Left lung (tissue), 4 donors: ENCODE measurements at regions not wholly inside any gene's neighbourhood (a gene's known extent, or its start where the extent isn't known, plus 50 kb on each side); places are given as distances from the start of the nearest gene placed in this dataset.

ENCODE experiments used
- ATAC-seq: fragments of 200-7000 bp; cut with Tn5 transposase; one replicate; pipeline ENCODE4 v1.9.1; 2020; ENCODE audit warnings: moderate library complexity
- DNase-seq, 4 donors: peaks; one replicate each; pipeline ENCODE4 v3.0.0-alpha.2; 2013 to 2020
- H3K27ac ChIP-seq, 2 donors: fragments of 200-600 bp; sonication (generic) in 1 of 2; one replicate each; pipeline versions ENCODE4 v1.5.0 to v1.8.0; 2020 to 2021
- H3K27me3 ChIP-seq, 2 donors: fragments of 200-600 bp; sonication (generic) in 1 of 2; one replicate each; pipeline versions ENCODE4 v1.5.0 to v1.8.0; 2020 to 2021
- H3K36me3 ChIP-seq, 2 donors: fragments of 200-600 bp; sonication (generic) in 1 of 2; one replicate each; pipeline versions ENCODE4 v1.5.0 to v1.8.0; 2020 to 2021
- H3K4me1 ChIP-seq, 2 donors: fragments of 200-600 bp; one replicate each; pipeline ENCODE4 v1.8.0; 2021
- H3K4me3 ChIP-seq, 2 donors: fragments of 200-600 bp; sonication (generic) in 1 of 2; one replicate each; pipeline versions ENCODE4 v1.5.0 to v1.8.0; 2020 to 2021; ENCODE audit warnings: mild to moderate bottlenecking in 1 of 2
- H3K9me3 ChIP-seq, 2 donors: fragments of 200-600 bp; sonication (generic) in 1 of 2; one replicate each; pipeline versions ENCODE4 v1.5.0 to v1.8.0; 2020 to 2021
- intact Hi-C, 2 donors: fragments of 100-400 bp; cut with DNase I; formaldehyde crosslinking; loops; one replicate each; pipeline versions ENCODE4 v1.11.2 to v1.14.2; 2022
- TF ChIP-seq, protein P1 (sequence below), 2 donors: fragments of 200-600 bp; sonication (generic) in 1 of 2; IDR thresholded peaks; one replicate each; pipeline versions ENCODE4 v1.5.0 to v1.8.0; 2021; ENCODE audit warnings: antibody characterized with exemption in 2 of 2
- donor health status: DM: no; HTN: yes; CAD: no.
- donor health status: DM: no; HTN: no; CAD: no.

DNA sequence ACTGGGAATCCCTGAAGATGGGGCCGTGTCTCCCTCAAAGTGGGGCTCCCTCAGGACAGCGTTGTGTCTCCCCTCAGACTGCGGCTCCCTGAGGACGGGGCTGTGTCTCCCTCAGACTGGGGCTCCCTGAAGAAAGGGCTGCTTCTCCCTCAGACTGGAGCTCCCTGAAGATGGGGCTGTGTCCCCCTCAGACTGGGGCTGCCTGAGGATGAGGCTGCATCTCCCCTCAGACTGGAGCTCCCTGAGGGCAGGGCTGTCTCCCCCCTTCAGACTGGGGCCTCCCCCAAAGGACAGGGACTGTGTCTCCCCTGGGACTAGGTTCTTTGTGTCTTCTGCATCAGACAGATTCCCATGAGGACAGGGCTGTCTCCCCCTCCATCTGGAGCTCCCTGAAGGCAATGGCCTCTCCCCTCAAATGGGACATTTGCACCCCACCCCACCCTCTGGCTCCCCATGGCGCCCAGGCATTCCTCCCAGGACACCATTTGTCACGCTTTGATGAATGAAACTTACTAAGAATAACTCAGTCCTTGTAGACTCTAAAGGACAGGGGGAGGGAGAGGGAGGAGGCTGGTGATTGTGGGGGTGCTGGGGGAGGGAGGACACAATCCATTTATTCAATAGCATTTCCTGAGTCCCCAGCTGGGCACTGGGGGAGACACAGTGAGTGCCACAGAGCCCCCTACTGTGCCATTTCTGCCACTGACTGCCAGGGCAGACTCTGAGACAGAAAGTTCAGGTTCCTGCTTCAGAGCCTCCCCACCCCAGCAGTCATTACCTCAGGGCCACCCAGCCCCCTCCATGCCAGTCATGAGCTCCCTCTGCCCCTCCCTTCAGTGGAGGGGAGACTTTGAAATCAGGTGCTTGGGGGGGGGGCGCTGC lies 122.4 kb downstream of the MRPL14 start:
- Histone ChIP-seq H3K4me3 (no peak overlapping the region), H3K27ac (no peak overlapping the region), H3K4me1 (peaks cover 0 to 25% of the 10 kb centered on the region in 2 donors), H3K27me3 (peaks cover 8 to 93% of the 10 kb centered on the region in 2 donors), H3K36me3 (no peaks in the 10 kb centered on the region), H3K9me3 (no peaks in the 10 kb centered on the region)
- intact Hi-C loops: no loop called here
- TF ChIP-seq, protein P1, sequence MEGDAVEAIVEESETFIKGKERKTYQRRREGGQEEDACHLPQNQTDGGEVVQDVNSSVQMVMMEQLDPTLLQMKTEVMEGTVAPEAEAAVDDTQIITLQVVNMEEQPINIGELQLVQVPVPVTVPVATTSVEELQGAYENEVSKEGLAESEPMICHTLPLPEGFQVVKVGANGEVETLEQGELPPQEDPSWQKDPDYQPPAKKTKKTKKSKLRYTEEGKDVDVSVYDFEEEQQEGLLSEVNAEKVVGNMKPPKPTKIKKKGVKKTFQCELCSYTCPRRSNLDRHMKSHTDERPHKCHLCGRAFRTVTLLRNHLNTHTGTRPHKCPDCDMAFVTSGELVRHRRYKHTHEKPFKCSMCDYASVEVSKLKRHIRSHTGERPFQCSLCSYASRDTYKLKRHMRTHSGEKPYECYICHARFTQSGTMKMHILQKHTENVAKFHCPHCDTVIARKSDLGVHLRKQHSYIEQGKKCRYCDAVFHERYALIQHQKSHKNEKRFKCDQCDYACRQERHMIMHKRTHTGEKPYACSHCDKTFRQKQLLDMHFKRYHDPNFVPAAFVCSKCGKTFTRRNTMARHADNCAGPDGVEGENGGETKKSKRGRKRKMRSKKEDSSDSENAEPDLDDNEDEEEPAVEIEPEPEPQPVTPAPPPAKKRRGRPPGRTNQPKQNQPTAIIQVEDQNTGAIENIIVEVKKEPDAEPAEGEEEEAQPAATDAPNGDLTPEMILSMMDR (IDR thresholded peaks at IDR 0.05): peak in 1 of 2 donors; percentile 18
- ATAC-seq (no peak), DNase-seq (peak in 1 of 4 donors; percentile 32)

GRCh38 chr6:44004136-44004535 lies 123.1 kb downstream of the MRPL14 start:
- DNase-seq: peak in 1 of 4 donors; percentile 19
- Histone ChIP-seq H3K36me3 (no peaks in the 10 kb centered on the region), H3K27me3 (peaks cover 8 to 95% of the 10 kb centered on the region in 2 donors), H3K27ac (no peak overlapping the region), H3K9me3 (no peaks in the 10 kb centered on the region), H3K4me3 (no peak overlapping the region), H3K4me1 (peaks cover 0 to 25% of the 10 kb centered on the region in 2 donors)
- no peak for ATAC-seq
- intact Hi-C loops: no loop called here
- TF ChIP-seq, protein P1 (IDR thresholded peaks at IDR 0.05): no peak

DNA sequence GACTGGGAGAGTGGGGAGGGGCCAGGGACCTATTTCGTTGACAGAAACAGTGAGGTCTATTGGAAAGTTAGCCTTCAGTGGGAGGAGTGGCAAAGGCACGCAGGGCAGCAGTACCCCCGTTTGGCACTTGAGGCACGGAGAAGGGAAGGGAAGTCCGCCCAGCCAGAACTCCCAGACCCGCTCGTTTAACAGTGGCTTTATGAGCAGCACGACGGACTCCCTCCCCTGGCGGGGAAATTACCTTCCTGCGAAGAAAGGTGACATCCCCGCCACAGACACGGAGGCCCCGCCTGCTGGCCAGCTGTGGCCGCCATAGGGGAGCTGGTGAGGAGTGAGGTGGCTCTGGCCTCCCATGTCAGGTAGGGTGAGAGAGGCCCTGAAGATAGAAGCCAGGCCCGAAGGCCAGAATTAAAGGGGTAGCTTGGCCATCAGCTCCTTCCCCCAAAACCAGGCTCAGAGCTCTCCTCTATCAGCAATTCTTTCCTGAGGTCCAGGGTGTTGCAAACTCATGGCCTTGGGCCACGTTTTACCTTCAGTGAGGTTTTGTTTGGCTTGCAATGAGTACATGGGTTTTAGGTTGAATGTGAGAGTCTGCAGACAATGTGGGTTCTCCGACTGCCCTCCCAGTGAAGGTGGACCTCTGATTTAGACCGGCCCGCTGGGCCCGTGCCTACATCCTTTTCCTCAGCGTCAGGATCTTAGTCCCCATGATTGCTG lies 123.7 kb downstream of the MRPL14 start:
- Histone ChIP-seq H3K9me3 (no peaks in the 10 kb centered on the region), H3K4me1 (peaks cover 0 to 25% of the 10 kb centered on the region in 2 donors), H3K27me3 (peaks cover 8 to 90% of the 10 kb centered on the region in 2 donors), H3K27ac (no peak overlapping the region), H3K36me3 (no peaks in the 10 kb centered on the region), H3K4me3 (peak overlapping the region in 1 of 2 donors; percentile 21)
- intact Hi-C loops: no loop called here
- TF ChIP-seq, protein P1 (IDR thresholded peaks at IDR 0.05): no peak
- DNase-seq: peak in 1 of 4 donors; percentile 31
- ATAC-seq: no peak

DNA sequence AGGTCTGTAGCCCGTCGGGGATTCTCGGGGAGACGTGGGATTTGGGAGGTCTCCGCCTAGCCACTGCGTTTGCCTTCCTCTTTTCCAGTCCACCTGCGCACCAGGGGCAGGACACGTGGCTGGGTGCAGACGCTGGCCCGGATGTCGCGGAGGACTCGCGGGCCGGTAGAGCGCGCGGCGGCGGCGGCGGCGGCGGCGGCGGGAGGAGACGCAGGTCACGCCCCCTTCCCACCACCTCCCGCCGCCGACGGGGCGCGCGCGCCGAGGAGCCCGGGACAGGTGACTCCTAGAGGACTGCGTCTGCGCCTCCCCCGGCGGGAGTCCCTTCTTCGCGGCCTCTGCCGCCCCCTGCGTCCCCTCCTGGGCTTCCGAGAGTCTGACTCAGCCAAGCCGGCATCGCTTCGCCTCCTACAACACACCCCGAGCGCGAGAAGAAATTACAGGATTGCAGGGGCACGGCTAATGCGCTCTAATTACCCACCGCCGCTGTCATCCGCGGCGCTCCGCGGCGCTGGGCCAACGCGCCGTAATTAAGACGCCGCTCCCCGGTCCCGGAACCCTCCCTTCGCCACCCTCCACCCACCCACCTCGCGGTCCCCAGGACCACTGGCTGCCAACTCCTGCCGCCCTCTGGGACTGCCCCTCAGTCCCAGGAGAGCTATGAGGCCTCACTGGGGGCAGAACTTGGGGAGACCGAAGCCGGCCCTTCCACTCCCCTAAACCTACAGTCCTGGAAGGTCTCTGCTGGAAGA lies 124.5 kb downstream of the MRPL14 start:
- Histone ChIP-seq H3K27ac (no peak overlapping the region), H3K36me3 (no peaks in the 10 kb centered on the region), H3K9me3 (no peaks in the 10 kb centered on the region), H3K4me1 (peaks cover 0 to 25% of the 10 kb centered on the region in 2 donors), H3K27me3 (peaks cover 8 to 83% of the 10 kb centered on the region in 2 donors), H3K4me3 (peak overlapping the region; percentile 21 to 22)
- DNase-seq (peak in 3 of 4 donors; percentile 58 to 89 (median 79)), ATAC-seq (peak; percentile 38)
- TF ChIP-seq, protein P1 (IDR thresholded peaks at IDR 0.05): no peak
- intact Hi-C loops: no loop called here
